ENCODE measurements at regions not wholly inside any gene's neighbourhood (a gene's known extent, or its start where the extent isn't known, plus 50 kb on each side); places are given as distances from the start of the nearest gene placed in this dataset.
"Not testable (repeated sequence)": the region's sequence is repeated elsewhere in the genome, so short reads cannot be mapped to it uniquely, and the experiment has no call there.

DNA sequence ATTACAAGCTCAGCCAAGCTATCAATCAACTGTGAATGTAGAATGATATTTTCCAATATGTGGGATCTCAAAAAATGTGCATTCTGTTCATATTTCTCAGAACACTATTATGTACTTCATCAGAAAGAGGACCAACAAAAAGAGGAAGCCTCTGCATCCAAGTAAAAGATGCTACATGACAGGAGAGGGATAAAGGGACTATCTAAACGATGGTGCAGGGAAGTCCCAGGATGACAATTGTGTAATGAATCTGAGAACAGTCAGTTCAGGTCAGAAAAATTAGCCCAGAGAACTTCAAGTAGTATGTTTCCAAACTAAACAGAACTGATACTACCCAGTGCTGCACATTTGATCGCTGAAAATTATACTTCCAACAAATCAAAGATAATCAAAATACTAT lies 127.0 kb downstream of the ZNF330 start:
- DNase-seq: no peak

DNA sequence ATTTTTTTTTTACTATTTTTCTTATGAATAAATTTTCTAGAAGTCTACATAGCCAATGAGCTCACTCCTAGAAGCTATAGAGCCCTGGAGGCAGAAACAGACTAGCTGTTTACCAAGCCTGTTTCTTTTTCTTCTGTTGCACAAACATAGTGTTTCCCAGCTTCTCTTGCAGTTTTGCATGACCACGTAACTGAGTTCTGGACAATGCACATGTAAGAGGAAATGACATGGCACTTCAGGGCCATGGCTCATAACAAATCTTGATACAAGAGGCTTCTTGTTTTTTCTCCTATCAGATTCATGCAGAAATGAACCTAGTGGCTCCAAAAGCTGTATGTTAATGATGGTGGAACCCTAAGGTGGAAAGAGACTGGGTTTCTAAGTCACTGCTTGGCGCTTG lies 127.4 kb downstream of the ZNF330 start:
- DNase-seq: no peak

DNA sequence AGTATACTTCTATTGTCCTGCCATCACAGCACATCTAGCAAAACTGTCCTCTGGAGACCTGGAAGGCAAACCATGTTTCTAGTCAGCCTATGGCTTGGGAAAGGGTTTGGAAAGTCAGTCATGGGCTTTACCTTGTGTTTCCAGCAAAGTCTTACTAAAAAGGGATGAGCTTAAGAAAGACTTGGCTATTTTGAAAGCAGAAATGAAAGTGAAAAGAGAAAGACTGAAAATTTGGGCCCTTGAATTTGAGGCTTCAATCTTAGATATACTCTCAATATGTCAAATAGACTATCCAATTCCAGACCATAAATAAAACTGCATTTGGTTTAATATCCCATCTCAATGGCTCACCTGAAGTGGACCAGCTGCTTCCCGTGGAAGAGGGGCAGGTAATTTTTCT lies 127.9 kb downstream of the ZNF330 start:
- DNase-seq: no peak

DNA sequence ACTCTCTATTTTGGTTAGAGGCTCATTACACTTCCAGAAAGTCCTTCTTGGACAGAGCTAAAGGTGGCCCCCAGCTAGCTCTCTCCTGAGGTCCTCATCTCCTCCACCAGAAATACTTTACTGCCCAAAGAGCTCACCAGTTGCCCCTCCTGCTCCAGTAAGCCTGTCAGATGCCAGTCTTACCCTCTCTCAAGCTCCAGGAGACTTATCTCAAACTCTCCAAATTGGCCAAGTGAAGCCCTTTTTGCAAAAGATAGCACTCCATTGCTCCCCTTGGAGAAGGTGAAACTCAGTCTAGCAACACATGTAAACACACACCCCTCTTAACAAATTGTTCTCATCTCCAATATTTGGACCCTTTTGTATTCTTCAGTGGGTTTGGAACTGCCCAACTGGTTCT lies 128.5 kb downstream of the ZNF330 start:
- no peak for DNase-seq

DNA sequence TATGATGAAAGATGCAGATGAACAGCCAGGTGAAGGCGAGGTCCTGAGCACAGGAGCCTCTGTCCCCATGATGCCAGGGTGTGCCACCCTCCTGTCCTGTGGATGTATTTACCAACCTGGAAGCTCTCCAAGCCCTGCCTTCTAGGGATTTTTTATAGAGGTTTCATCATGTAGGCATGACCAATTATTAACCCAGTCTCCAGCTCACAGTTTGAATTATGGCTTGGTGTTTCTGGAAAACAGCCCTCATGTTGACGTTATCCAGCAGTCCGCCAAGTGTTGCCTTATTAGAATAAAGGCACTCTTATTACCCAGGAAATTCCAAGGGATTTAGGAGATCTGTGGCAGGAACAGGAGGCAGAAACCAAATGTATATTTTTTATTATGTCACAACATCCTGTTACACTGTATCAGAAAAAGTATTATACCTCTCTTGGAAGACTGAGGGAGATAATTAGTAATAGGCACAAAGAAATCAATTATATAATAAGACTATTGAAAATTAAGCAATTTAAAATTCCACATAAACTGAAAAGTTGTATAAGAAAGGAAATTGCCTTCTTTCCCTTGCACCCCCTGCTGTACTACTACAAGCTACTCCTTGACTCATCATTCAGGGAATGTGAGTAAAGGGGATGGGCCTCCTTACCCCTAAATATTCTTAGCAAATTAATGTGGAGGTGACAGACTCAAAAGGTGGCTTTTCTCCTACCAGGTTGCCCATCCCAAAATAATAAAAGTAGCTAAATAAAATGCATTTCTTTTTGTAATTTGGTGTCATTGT lies 129.6 kb downstream of the ZNF330 start:
- no peak for DNase-seq

DNA sequence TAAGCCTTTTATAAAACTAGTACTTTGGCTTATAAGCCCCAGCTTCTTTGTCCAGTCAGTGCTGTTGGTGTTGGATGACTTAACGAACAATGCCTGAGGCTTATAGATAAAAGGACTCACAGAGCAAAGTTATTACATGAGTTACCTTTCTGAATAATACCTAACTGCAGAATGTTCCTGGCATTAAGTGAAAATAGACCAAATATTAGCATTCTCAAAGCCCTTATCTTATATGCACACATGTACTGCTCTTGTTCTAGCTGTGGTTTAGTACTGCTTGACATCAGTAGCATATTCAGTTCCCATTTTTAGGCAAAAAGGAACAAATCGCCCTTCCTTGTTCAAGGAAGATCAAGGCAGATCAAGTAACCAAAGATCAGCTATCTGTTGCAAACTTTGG lies 131.6 kb downstream of the ZNF330 start:
- DNase-seq: no peak

DNA sequence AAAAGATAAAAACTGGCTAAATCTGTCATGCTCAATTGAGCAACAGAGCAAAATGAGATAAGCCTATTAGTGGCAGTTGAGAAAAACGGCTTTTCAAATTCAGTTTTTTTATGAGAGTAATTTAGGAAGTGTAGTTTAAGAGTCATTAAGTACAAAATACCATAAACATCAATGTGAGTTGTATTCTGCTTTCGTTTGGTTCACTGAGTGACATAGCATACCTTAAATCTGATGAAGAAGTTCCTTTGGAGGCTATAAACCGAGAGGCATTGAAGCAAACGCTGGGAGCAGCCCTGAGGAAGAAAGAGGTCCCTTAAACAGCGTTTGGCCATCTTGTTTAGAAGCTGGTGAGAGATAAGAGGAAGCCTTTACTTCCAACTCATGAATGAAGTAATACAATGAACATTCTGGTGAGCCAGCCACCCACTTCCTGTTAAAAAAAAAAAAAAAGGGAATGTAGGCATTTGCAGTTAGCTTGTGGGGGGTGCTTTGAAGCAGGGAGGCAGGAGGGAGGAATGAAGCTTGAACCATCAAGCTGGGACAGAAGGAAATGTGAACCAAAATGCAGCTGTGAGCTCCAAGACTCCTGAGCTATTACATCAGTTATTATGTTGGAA lies 132.3 kb downstream of the ZNF330 start:
- no peak for DNase-seq

DNA sequence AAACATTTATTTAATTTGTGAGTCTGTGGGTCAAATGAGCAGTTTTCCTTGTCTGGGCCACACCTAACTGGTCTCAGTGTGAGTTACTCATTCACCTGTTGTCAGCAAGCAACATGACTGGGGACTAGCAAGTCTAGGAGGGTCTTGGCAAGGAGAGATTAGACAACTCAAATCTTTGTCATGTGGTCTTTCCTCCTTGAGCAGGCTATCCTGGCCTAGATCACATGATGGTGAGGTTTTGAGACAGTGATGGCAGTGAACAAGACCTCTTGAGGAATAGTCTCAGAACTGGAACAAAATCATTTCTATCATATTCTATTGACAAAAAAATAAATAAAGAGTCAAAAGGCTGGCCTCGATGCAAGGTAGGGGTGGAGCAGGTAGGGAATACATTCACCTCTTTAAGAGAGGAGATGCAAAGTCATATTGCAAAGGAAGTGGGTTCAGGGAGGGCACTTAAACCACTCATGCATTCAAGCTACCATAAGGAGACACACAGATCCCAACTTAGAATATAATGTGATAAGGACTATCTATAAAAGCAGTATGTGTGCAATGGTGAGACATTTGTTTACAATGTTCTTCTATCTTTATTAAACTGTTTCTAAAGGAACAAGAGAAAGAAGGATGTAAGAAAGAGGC lies 135.7 kb downstream of the ZNF330 start:
- DNase-seq: no peak

DNA sequence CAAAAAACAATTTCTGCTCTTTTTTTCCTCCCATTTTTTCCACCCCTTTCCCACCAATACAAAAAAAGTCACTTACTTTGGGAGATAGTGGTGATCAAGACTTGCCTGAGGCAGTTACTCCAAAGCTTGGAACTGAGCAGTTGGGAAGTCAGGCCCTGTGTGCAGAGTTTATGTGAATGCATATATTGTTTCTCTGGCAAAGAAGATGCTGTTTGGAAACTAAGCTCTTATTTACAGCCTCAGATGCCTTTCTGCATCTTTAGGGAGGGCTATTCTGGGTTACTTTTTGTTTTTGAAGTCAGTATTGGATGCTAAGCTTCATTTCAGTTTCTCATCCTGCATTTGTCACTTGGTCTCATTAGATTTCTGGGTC lies 136.3 kb downstream of the ZNF330 start:
- no peak for DNase-seq

DNA sequence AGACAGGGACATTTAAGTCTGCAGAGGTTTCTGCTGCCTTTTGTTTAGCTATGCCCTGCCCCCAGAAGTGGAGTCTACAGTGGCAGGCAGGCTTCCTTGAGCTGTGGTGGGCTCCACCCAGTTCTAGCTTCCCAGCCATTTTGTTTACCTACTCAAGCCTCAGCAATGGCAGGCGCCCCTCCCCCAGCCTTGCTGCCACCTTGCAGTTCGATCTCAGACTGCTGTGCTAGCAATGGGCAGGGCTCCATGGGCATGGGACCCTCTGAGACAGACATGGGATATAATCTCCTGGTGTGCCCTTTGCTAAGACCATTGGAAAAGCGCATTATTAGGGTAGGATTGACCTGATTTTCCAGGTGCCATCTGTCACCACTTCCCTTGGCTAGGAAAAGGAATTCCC lies 147.5 kb downstream of the ZNF330 start:
- DNase-seq: not testable (repeated sequence)

DNA sequence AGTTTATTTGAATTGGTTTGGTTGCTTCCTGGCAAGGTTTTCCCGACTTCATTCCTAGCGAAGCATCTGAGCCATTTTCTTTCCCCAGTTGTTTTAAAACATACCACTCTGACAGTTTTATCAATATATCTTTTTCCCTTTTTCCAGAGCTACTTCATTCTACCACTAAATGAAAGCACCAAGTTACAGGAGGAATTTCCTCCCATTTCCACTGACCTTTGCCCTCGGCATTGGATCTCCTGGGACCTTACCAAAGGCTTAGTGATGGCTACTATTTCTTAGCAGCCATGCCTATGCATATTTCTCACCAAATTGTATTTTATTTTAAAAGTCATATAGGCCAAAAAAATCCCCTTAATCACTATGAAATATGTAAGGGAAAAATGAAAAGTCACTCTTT lies 150.5 kb downstream of the ZNF330 start:
- no peak for DNase-seq

DNA sequence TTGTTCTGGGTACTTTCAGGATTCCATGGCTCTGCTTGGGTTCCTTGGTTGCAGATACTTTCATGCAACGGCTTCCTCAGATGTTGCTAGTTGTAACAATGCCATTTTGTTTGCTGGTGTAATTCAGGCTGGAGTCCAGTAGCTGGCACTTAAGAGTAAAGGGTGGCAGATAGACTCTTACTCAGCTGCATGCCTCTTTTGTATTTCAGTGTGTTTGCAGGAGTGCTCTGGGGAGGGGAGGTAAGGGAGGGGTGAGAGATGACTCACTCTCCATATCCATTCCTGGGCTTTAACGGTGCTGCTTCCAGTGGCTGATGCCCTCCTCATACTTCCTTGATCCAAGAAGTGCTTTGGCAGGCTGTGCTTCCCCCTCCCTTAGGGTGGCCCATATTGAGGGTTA lies 155.2 kb downstream of the ZNF330 start:
- no peak for DNase-seq

DNA sequence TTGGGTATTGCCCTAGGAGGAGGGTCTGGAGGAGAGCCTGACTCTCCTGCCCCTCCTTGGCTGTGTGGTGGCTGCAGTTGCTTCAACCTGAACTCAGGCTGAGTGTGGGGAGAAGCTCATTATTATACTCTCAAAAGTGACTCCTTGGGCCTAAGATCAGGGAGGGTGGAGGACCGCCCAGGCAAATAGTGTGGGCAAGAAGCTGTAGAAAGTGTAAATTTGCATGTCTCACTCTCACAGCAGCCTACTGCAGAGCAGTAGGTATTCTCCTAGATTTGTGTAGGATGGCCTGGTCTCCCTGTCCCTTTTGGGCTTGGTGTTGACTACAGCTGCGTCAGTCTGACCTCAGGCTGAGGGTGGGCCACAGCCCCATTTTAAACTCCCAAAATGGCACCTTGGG lies 156.1 kb downstream of the ZNF330 start:
- DNase-seq: no peak

DNA sequence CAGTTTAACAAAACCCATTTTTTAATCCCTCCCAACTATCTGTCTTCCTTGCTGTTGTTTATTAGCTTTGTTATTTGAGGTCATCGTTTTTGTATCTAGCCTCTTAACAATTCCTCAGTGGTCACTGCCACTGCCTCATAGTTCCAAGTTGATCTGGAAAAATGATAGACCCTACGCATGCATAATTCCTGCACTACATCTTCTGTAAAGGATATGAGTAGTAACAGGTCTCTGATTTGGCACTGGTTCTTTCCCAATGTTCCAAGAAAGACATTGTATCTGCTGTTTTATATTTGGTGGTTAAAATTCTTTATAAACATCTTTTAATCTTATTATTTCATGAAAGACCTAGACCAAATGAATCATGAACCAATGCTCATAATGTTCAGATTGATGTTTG lies 166.6 kb downstream of the ZNF330 start:
- no peak for DNase-seq

DNA sequence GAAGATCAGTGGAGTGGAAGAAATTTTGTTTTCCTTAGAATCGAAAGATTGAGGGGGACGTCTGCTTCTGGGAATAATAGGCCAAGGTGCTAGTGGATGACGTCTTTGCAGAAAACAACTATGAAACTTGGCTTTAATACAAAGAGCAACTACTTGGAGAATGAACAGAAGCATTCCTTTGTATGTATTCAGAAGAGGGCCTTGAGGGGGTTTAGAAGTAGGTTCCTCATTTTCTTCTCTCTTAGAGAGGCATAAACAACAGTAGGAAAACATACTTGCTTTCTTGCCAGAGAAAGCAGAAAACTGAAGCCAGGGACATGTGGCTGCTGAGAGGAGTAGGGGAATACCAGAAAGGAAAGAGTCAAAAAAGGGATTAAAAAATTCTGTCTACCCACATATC lies 167.8 kb downstream of the ZNF330 start:
- DNase-seq: no peak

DNA sequence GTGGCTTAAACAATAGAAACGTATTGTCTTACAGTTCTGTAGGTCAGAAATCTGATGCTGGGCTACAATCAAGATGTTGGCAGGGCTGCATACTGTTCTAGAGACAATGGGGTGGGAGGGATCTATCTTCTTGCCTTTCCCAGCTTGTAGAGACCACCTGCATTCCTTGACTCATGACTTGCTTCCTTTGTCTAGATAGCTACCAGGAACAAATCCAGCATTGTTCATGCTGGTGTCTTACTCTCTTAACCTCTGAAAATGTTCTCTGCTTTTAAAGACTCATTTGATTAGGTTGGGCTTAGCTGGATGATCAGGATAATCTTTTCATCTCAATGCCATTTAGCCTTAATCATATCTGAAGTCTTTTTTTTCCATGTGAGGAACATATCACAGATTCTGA lies 169.0 kb downstream of the ZNF330 start:
- DNase-seq: no peak

DNA sequence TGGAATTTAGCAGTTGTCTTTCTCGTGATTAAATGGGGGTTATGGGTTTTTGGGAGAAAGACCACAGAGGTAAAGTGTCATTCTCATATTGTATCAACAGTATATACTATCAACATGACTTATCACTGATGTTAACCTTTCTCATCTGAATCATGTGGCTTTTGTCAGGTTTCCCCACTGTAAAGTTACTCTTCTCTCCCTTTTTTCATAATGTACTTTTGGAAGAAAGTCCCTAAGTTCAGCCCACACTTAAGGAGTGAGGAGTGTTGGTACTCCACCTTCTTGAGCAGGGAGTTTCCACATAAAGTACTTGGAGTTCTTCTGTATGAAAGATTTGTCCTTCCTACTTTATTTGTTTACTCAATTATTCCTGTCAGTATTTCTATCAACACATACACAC lies 169.9 kb downstream of the ZNF330 start:
- no peak for DNase-seq

DNA sequence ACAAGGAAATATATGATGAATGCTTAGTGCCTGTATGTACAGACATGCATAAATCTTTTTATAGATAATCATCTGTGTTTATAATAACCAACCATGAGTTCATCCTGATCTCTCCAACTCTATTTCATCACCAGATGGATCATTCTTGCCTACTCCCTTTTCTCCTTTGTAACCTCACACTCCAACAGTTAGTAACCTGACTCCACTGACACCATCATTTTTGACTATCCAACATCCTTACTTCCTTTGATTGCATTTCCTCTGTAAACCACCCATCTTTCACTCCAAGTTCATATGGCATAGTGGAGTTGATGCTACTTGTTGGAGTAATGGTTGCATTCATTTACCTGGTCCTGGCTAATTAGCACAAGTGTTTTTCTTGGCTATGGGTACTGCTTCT lies 170.6 kb downstream of the ZNF330 start:
- DNase-seq: no peak

DNA sequence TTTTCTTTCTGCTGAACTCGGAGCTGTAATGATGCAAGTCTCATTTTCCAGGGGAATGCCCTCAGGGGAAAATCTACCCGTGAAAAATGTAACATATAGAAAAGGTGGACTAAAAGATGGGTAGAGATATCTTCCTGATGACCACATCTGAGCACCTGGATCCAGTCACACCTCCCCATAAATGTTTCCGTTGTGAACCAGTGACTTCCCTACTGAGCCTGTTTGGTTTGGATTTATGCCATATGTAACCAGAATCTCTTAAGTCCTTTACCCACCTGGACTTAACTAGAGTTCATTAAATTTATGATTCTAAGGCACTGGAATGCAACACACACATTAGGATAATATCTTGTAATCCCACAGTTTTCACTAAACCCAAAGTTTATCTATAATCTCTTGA lies 171.1 kb downstream of the ZNF330 start:
- no peak for DNase-seq

DNA sequence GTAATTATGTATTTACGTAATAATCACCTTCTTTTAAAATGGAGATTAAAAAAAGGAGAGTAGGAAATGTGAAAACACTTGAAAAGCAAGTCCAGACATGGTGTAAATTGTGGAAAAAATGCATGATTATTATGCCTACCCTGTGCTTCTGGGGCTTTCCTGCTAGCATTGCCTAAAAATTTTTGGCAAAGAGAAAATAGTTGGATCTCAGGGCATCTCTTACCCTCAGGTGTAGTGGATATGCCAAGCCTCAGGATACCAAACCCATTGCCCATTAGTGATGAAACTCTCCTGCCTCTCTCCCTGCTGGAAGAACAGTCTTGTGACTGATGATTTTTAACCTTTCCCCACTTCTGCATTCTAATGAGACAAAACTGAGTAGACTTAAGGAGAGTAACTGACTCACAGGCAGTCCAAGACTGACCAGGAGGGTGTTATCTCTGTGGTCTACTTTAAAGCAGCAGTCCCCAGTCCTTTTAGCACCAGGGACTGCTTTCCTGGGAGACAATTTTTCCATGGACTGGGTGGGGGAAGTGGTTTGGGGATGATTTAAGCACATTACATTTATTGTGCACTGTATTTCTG lies 174.6 kb downstream of the ZNF330 start:
- no peak for DNase-seq

DNA sequence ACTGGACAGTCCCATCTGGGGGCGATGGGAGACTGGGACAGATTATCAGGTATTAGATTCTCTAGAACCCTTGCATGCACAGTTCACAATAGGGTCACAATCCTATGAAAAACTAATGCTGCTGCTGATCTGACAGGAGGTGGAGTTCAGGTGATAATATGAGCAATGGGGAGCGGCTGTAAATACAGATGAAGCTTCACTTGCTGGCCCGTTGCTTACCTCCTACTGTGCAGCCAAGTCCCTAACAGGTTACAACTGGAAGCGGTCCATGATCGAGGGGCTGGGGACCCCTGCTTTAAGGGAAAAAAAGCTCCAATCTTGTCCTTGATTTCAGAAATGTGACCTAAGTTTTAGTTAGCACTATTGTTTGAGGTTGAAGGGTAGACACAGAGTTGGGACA lies 175.2 kb downstream of the ZNF330 start:
- DNase-seq: no peak

DNA sequence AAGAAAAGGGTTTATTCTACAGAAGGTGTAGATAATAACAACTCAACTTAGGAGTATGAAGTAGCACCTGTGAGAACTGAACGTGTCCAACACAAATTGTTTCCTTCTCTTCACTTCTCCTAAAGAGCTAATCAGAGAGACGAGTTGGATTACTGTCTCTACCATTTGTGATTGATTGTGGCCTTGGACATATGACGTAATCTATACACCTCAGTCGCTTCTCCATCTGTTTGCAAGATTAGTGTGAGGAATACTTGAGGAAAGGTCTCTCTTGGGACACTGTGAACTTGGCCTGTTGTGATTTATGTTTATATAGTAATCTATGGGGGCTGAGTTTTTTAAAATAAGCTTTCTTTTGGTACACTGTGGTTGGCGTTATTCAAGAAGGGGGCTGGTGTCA lies 182.0 kb downstream of the ZNF330 start:
- no peak for DNase-seq

DNA sequence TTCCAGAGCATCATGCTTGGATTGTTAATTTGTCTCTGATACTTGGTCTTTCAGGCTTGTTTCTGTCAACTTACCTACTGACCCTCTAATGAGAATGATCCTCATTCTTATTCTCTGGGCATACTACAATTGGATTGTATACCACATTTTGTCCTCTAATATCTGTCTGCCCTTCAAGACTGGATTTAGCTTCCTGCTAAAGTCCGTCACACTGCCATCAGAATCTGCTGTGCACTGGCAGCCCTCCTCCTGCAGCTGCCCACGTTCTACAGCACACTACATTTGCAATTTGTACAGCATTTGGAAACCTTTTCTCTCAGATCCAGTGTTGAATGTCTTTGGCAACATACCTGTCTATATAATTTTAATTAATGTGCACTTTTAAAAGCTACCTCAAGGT lies 183.1 kb downstream of the ZNF330 start:
- DNase-seq: no peak

DNA sequence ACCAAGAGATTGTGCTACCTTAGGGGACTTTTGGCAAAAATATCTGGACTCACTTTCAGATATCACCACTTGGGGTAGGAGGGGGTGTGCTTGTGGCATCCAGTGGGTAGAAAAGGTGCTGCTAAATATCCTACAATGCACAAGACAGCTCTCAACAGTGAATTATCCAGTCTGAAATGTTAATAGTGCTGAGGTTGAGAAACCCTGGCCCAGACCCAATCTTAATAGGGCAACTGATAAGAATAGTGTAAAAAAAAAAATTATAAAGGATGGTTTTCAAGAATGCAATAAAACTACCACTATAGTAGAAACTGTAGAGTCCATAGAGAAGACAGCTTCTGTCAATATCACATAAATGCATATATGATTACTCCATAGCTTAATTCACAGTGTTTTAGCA lies 185.5 kb downstream of the ZNF330 start:
- no peak for DNase-seq

All from CD4-positive, alpha-beta T cell treated with Interleukin-10 for 1 hour (primary cell).